ENCODE measurements at regions not wholly inside any gene's neighbourhood (a gene's known extent, or its start where the extent isn't known, plus 50 kb on each side); places are given as distances from the start of the nearest gene placed in this dataset.
"Not testable (repeated sequence)": the region's sequence is repeated elsewhere in the genome, so short reads cannot be mapped to it uniquely, and the experiment has no call there.

GRCh38 chr4:43189741-43190140, 297.2 kb downstream of the GRXCR1 start:
- TF ChIP-seq CTCF (IDR thresholded peaks at IDR 0.05; ENCODE audit: extremely low read depth, insufficient read depth, missing control alignments) = no peak
- in situ Hi-C loops (cut with MboI; ENCODE audit: low pct_unique_long_range_greater_than_20kb, low sequenced_read_pairs, unreplicated experiment) = no loop called here
- no peak for DNase-seq (ENCODE audit: low spot score)

GRCh38 chr4:43212576-43212975, 320.1 kb downstream of the GRXCR1 start:
- in situ Hi-C loops (cut with MboI; ENCODE audit: low pct_unique_long_range_greater_than_20kb, low sequenced_read_pairs, unreplicated experiment); DNase-seq (ENCODE audit: low spot score): not testable (repeated sequence)

GRCh38 chr4:43223820-43224219, 331.3 kb downstream of the GRXCR1 start:
- no peak for DNase-seq (ENCODE audit: low spot score)
- no peak for TF ChIP-seq CTCF (IDR thresholded peaks at IDR 0.05; ENCODE audit: extremely low read depth, insufficient read depth, missing control alignments)
- in situ Hi-C loops (cut with MboI; ENCODE audit: low pct_unique_long_range_greater_than_20kb, low sequenced_read_pairs, unreplicated experiment) = no loop called here

- TF ChIP-seq CTCF (IDR thresholded peaks at IDR 0.05; ENCODE audit: extremely low read depth, insufficient read depth, missing control alignments) = no peak
- DNase-seq (ENCODE audit: low spot score) = no peak
- in situ Hi-C loops (cut with MboI; ENCODE audit: low pct_unique_long_range_greater_than_20kb, low sequenced_read_pairs, unreplicated experiment) = no loop called here
These were observed 332.0 kb downstream of the GRXCR1 start for GRCh38 chr4:43224559-43224958.

- DNase-seq (ENCODE audit: low spot score) = no peak
- in situ Hi-C loops (cut with MboI; ENCODE audit: low pct_unique_long_range_greater_than_20kb, low sequenced_read_pairs, unreplicated experiment) = no loop called here
- TF ChIP-seq CTCF (IDR thresholded peaks at IDR 0.05; ENCODE audit: extremely low read depth, insufficient read depth, missing control alignments) = no peak
These were observed 340.8 kb downstream of the GRXCR1 start for GRCh38 chr4:43233321-43233720.

GRCh38 chr4:43234626-43235415, 342.3 kb downstream of the GRXCR1 start:
- in situ Hi-C loops (cut with MboI; ENCODE audit: low pct_unique_long_range_greater_than_20kb, low sequenced_read_pairs, unreplicated experiment) = no loop called here
- no peak for DNase-seq (ENCODE audit: low spot score)
- TF ChIP-seq CTCF (IDR thresholded peaks at IDR 0.05; ENCODE audit: extremely low read depth, insufficient read depth, missing control alignments) = no peak

GRCh38 chr4:43238008-43238407, 345.5 kb downstream of the GRXCR1 start:
- no peak for DNase-seq (ENCODE audit: low spot score)
- in situ Hi-C loops (cut with MboI; ENCODE audit: low pct_unique_long_range_greater_than_20kb, low sequenced_read_pairs, unreplicated experiment) = no loop called here
- no peak for TF ChIP-seq CTCF (IDR thresholded peaks at IDR 0.05; ENCODE audit: extremely low read depth, insufficient read depth, missing control alignments)

Measured in GM13977 (cell line).